Smooth muscle cell (in vitro differentiated cells): ENCODE measurements at regions not wholly inside any gene's neighbourhood (a gene's known extent, or its start where the extent isn't known, plus 50 kb on each side); places are given as distances from the start of the nearest gene placed in this dataset.

ENCODE experiments used
- DNase-seq: peaks from one replicate; lab custom pipeline; 2025; ENCODE audit not compliant: unreplicated experiment; lab: John Stamatoyannopoulos, UW
- H2AFZ ChIP-seq: fragments of 200-600 bp; sonication (generic); 2 replicates; pipeline ENCODE4 v1.6.0; 2016; ENCODE audit warnings: antibody characterized with exemption, low read depth, mild to moderate bottlenecking
- H3F3A ChIP-seq: fragments of 200-600 bp; sonication (generic); 2 replicates; pipeline ENCODE4 v1.6.0; 2017; ENCODE audit warnings: antibody characterized with exemption, low read depth
- H3K27ac ChIP-seq: fragments of 200-600 bp; sonication (generic); 2 replicates; pipeline ENCODE4 v1.5.1; 2016; ENCODE audit warnings: low read depth, mild to moderate bottlenecking
- H3K27me3 ChIP-seq: fragments of 200-600 bp; sonication (generic); 2 replicates; pipeline ENCODE4 v1.6.1; 2016; ENCODE audit warnings: low read depth, mild to moderate bottlenecking
- H3K36me3 ChIP-seq: fragments of 200-600 bp; sonication (generic); 2 replicates; pipeline ENCODE4 v1.5.1; 2016; ENCODE audit warnings: low read depth
- H3K4me1 ChIP-seq: fragments of 200-600 bp; sonication (generic); 2 replicates; pipeline ENCODE4 v1.5.1; 2016; ENCODE audit warnings: low read depth
- H3K4me2 ChIP-seq: fragments of 200-600 bp; sonication (generic); 2 replicates; pipeline ENCODE4 v1.6.0; 2016; ENCODE audit warnings: mild to moderate bottlenecking
- H3K4me3 ChIP-seq: fragments of 200-600 bp; sonication (generic); 2 replicates; pipeline ENCODE4 v1.5.1; 2016; ENCODE audit warnings: mild to moderate bottlenecking
- H3K79me2 ChIP-seq: fragments of 200-600 bp; sonication (generic); 2 replicates; pipeline ENCODE4 v1.6.0; 2016; ENCODE audit warnings: low read depth, mild to moderate bottlenecking
- H3K9ac ChIP-seq: fragments of 200-600 bp; sonication (generic); 2 replicates; pipeline ENCODE4 v1.6.0; 2016; ENCODE audit warnings: low read depth
- H3K9me3 ChIP-seq: fragments of 200-600 bp; sonication (generic); replicated peaks from 2 replicates; pipeline ENCODE4 v1.5.1; 2016; ENCODE audit warnings: low read depth
- H4K20me1 ChIP-seq: fragments of 200-600 bp; sonication (generic); 2 replicates; pipeline ENCODE4 v1.6.0; 2016; ENCODE audit warnings: low read depth
- CTCF ChIP-seq: fragments of 200-600 bp; sonication (generic); IDR thresholded peaks from 2 replicates; pipeline ENCODE4 v1.5.1; 2017; ENCODE audit warnings: borderline replicate concordance, mild to moderate bottlenecking, antibody characterized with exemption; ENCODE audit not compliant: insufficient read depth, poor library complexity, severe bottlenecking
- WGBS: methylation state at CpG from one replicate; pipeline ENCODE4 v1.1.7; 2016; ENCODE audit warnings: low lambda C conversion rate; 5-methylcytosine and 5-hydroxymethylcytosine counted together

- Histone ChIP-seq H3K27ac (no peak overlapping the region), H3K36me3 (no peaks in the 10 kb centered on the region), H3K79me2 (no peaks in the 10 kb centered on the region), H3K27me3 (peaks cover 24% of the 10 kb centered on the region), H2AFZ (no peak overlapping the region), H3K4me3 (no peak overlapping the region), H4K20me1 (no peaks in the 10 kb centered on the region), H3K4me1 (no peaks in the 10 kb centered on the region), H3K9ac (no peak overlapping the region), H3K4me2 (no peak overlapping the region), H3K9me3 (no peaks in the 10 kb centered on the region), H3F3A (no peaks in the 10 kb centered on the region)
- TF ChIP-seq CTCF, result no peak
- DNase-seq, result no peak
- 83% methylated on average over 13 of the region's 13 CpGs for WGBS
These were observed 75.9 kb downstream of the EDN3 start for GRCh38 chr20:59376109-59376841.

GRCh38 chr20:59376998-59377397 is 76.6 kb downstream of the EDN3 start:
- no peaks in the 10 kb centered on the region for H4K20me1 ChIP-seq
- DNase-seq, result no peak
- peaks cover 29% of the 10 kb centered on the region for H3K27me3 ChIP-seq
- no peak overlapping the region for H3K9ac ChIP-seq
- 88% methylated on average over 8 of the region's 8 CpGs for WGBS
- no peaks in the 10 kb centered on the region for H3F3A ChIP-seq
- TF ChIP-seq CTCF, result no peak
- no peak overlapping the region for H3K27ac ChIP-seq
- H3K79me2 ChIP-seq, result no peaks in the 10 kb centered on the region
- no peak overlapping the region for H3K4me2 ChIP-seq
- H3K4me1 ChIP-seq, result no peaks in the 10 kb centered on the region
- no peak overlapping the region for H3K4me3 ChIP-seq
- no peaks in the 10 kb centered on the region for H3K9me3 ChIP-seq
- H3K36me3 ChIP-seq, result no peaks in the 10 kb centered on the region
- no peak overlapping the region for H2AFZ ChIP-seq

GRCh38 chr20:59377842-59378241 is 77.4 kb downstream of the EDN3 start:
- peaks cover 34% of the 10 kb centered on the region for H3K27me3 ChIP-seq
- no peak overlapping the region for H3K4me2 ChIP-seq
- H3K9me3 ChIP-seq, result no peaks in the 10 kb centered on the region
- no peaks in the 10 kb centered on the region for H3K79me2 ChIP-seq
- no peak overlapping the region for H3K4me3 ChIP-seq
- no peak overlapping the region for H2AFZ ChIP-seq
- H3K9ac ChIP-seq, result no peak overlapping the region
- H3K4me1 ChIP-seq, result no peaks in the 10 kb centered on the region
- H3K36me3 ChIP-seq, result no peaks in the 10 kb centered on the region
- H3K27ac ChIP-seq, result no peak overlapping the region
- WGBS, result 81% methylated on average over 3 of the region's 3 CpGs
- no peak for TF ChIP-seq CTCF
- H4K20me1 ChIP-seq, result no peaks in the 10 kb centered on the region
- DNase-seq, result no peak
- H3F3A ChIP-seq, result no peaks in the 10 kb centered on the region

GRCh38 chr20:59378396-59378795 is 78.0 kb downstream of the EDN3 start:
- no peak for DNase-seq
- H3K79me2 ChIP-seq, result no peaks in the 10 kb centered on the region
- H3K36me3 ChIP-seq, result no peaks in the 10 kb centered on the region
- no peak overlapping the region for H3K4me2 ChIP-seq
- no peak overlapping the region for H2AFZ ChIP-seq
- no peaks in the 10 kb centered on the region for H3K4me1 ChIP-seq
- H3K9me3 ChIP-seq, result no peaks in the 10 kb centered on the region
- H4K20me1 ChIP-seq, result no peaks in the 10 kb centered on the region
- H3K4me3 ChIP-seq, result no peak overlapping the region
- TF ChIP-seq CTCF, result no peak
- no peak overlapping the region for H3K9ac ChIP-seq
- 96% methylated on average over 1 of the region's 1 CpG for WGBS
- no peak overlapping the region for H3K27ac ChIP-seq
- H3K27me3 ChIP-seq, result peaks cover 34% of the 10 kb centered on the region
- no peaks in the 10 kb centered on the region for H3F3A ChIP-seq
